GM21526 (cell line): ENCODE measurements at regions not wholly inside any gene's neighbourhood (a gene's known extent, or its start where the extent isn't known, plus 50 kb on each side); places are given as distances from the start of the nearest gene placed in this dataset.
A peak's percentile ranks its signal among the peaks of the same experiment; 100 is the strongest.

Source experiments
- ATAC-seq: cut with Tn5 transposase; IDR thresholded peaks from one replicate; pipeline ENCODE4 v1.9.1; 2021; ENCODE audit warnings: moderate library complexity; ENCODE audit not compliant: unreplicated experiment, low FRiP score

GRCh38 chr9:6703898-6704639 is 53.7 kb upstream of the KDM4C start:
- ATAC-seq: peak; percentile 86

GRCh38 chr9:6702707-6703106 is 55.1 kb upstream of the KDM4C start:
- ATAC-seq: no peak

GRCh38 chr9:6696178-6696577 is 50.6 kb upstream of the GLDC start:
- no peak for ATAC-seq

DNA sequence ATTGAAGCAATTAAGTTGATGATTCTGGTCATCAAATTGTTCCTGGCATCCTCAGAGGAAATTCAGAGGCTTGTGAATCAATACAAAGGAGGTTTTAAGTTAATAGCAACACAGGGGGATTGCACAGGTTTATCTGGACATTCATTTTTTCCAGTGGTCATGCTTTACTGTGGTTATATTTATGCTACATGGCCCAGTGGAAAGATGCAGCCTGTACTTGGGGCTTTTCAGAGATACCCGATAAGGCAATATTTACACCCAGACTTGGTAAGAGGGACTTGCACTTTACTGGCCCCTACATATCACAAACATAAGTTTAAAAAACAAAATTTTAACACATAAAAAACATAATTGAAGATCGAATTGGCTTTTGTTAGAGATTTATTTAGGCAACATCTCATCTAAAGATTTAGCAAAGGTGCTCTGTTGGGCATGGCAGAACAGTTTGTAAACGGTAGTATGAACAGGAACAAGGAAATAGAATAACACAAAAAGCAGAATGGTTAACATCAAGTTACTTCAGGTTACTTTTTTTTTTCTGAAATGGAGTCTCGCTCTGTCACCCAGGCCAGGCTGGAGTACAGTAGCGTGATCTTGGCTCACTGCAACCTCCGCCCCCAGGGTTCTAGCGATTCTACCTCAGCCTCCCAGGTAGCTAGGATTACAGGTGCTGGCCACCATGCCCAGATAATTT is 49.7 kb upstream of the GLDC start:
- no peak for ATAC-seq
